Stimulated activated CD8-positive, alpha-beta memory T cell treated with anti-CD3 and anti-CD28 coated beads, Interleukin-15, amount 100 ng/mL, for 24 hours (primary cell): ENCODE measurements at regions not wholly inside any gene's neighbourhood (a gene's known extent, or its start where the extent isn't known, plus 50 kb on each side); places are given as distances from the start of the nearest gene placed in this dataset.
"Not testable (repeated sequence)": the region's sequence is repeated elsewhere in the genome, so short reads cannot be mapped to it uniquely, and the experiment has no call there.

Experiments used
- DNase-seq: peaks from one replicate; pipeline ENCODE4 v3.0.0-alpha.2; 2020; ENCODE audit warnings: low read depth

DNA sequence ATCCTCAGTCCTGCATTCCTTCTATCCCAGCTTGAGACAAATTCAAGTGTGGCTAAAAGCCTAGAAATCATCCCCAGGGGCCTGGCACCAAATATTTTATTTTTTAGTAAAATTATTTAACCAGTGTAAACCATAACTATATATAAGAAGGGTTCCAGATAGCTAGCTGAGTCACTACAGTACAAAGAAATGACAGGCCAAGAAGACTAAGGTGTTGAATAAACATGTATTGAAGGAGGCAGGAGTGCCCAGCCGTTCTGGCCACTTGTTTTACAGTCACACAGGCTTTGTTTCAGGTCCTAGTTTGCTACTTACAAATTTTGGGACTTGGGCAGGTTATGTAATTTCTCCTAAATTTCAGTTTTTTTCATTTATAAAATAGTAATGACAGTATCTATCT lies 225.9 kb upstream of the PITX2 start:
- DNase-seq, result no peak

DNA sequence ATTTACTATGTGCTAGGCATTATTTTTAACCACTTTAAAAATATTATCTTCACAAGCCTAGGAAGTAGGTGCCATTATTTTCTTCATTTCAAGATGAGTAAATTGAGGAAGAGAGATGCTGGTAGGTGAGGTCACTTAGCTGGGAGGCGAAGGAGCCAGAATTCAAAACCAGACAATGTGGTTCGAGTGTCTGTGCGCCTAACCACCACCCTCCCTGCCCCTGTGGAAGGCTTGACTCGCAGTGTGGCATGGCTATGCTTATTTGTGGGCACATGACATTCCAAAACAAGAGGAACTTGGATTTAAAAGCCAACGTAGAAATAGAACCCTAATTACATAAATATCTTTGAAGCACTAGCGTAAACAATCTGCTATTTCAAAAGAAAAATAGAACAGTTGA lies 226.6 kb upstream of the PITX2 start:
- no peak for DNase-seq

DNA sequence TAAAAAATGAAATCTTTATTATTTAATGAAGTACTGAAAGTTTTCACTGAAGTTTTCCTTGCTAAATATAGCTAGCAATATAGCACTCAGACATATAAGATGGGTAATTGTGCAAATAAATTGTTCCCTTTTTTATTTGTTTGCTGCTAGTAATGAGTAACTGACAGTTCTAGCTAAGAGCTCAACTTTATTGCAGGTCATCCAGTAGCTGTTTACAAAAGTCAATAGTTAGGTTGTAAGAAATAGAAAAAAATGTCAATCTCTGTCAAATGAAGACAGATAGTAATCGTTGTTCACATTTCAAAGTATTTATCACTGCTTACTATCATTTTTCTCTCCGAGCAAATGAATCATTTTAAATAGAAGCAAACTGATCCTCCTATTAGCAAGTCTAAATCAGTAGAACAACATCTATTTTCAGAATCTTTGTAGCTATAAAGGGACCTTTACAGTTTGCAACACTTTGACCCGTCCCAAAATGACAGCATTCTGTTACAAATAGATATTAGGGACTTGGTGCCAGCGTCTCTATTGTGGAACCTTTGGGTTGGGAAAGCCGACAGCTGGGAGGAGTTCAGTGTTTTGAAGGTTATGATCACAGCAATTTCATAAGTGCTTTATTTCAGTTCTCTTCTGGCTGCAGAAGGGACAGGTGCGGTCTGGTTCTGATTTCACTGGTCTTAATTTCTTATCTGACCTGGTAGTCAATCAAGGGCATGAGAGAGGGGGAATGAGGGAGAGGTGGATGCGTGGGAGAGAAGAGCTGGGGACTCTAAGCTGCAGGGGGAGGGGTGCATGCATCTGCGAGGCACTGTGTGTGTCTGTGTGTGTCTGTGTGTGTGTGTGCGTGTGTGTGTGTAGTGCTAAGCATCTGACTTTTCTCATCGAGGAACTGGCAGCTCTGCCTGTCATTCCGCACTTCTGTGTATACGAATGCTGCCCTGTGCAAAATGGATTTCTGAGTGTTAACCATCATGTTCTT lies 227.9 kb upstream of the PITX2 start:
- no peak for DNase-seq

DNA sequence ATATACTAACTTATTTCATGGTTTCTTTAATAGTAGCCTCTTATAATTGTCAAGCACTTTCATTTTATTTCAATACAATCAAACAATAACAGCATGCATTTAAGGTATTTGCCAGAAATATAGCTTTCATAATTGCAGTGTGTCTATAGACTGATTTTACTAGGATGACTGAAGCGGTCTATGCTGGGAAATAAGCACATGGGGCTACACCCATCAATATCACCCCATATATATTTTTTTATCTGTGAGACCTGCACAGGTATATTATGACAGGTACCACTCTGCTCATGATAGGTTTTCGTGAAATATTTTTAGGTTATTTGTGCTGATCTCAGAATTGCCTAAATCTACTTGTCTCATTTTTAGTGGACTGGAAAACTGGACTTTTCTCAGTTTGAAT lies 229.1 kb upstream of the PITX2 start:
- DNase-seq, result no peak

DNA sequence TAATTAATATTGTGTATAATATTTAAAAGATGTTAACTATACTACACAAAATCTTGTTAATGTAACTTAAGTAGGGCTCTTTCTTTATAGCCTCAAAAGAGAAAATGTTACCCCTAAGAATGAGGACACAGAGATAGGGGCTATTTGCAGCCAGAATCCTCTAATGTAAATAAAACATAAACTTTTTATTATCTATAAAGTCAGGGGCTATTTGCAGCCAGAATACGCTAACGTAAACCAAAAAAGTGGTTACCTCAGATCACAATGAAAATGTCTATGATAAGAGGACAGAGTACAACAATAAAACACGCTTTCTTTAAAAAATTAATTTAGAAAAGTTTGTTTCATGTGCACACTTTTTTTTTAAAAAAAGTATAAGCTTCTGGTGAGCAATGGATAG lies 229.9 kb upstream of the PITX2 start:
- no peak for DNase-seq

DNA sequence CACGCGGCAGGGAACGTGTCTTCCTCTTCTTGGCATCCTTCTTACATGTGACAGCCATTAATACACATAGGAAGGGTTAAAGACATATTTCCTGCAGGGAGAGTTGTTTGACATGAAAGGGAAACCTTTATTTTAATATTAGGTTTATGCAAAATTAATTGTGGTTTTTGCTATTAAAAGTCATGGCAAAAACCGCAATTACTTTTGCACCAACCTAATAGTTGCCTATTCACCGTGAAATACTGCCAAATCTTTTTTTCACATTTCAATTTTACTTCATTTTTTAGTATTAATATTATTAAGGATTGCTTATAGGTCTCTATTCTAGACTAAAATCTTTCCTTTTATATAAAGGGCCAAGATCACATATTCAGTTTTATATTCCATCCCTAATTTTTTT lies 230.4 kb upstream of the PITX2 start:
- no peak for DNase-seq

DNA sequence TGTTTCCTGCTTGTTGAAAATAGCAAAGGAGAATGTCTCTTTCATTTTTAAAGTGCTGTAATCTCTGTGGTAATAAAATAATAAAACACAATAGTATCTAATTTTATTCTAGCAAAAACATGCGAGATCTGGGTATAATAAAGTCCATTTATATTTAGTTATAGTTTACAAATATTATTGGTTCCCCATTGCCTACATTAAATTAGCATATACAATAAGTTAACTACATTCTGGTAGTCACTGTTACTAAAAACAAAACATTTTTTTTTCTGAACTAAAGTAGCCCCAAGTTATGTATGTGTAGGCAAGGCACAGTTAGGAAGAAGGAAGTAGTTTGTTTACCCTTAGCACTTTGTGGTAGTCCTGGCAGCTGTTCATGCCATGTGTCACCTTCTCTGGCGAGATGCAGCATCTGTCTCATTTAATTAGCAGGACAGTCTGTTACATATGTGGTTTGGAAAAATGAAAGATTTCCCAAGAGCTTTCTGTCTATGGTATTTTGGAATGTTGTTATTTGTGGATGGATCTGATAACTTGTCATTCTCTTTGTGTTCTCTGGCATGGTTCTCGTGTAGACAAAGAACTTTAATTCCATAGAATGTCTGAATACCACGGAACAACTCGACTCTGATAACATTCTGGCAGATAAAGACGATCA lies 231.3 kb upstream of the PITX2 start:
- no peak for DNase-seq

DNA sequence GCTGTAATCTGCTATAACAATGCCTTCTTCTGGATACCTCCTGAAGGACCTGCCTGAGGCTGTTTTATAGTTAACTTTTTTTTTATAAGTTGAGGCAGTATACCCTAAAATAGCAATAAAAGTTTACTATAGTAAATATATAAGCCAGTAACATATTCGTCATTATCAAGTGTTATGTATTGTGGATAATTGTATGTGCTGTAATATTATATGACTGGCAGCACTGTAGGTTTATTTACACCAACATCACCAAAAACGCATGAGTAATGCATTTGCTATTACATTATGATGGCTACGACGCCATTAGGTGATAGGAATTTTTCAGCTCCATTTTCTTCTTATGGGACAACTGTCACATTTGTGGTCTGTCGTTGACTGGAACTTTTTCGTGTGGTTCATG lies 237.2 kb upstream of the PITX2 start:
- DNase-seq, result no peak

DNA sequence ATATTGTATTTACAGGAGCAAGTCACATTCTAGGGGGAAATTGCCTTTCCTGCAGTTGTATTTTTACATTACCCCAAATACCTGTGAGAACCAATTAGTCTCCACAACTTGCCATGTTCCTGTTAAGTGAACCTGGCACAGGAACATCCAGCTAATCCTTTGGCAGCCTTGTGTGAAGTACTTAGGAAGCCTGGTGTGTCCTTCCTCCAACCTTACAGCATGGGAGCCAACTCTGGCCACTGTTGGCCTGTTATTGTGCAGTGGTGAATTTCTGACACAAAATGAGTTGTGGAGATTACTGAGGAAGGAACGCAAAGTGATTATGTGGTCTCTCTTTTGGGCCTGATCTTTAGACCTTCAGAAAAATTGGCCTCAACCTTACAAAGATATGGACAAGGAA lies 238.0 kb upstream of the PITX2 start:
- no peak for DNase-seq

DNA sequence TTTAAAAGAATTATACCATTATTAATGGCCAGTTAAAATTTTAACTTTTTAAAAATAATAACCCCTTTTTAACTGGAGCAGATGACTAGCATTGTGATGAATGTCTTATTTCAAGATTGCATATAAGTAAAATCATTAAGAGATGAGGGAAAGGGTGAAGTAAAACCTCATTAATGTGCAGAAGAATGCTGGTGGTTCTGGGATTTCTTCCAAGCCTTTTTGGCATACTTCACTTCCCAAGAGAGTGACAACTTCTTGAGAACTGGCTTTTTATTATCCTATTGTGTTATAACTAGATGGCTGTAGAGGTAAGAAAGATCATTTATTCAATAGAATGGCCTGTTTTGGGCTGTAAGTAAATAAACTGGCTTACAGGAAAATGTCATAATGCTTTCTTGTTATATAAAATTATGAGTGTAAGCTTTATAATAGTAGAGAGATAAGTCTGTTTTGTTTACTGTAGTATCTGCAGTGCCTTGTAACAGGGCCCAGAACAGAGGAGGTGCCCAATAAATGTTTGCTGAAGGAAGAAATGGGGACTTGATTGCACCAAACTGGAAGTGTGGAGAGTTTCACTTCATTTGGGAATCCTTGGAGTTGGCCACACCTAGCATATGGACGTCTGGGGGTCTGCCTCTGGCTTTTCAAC lies 242.9 kb upstream of the PITX2 start:
- DNase-seq, result no peak

DNA sequence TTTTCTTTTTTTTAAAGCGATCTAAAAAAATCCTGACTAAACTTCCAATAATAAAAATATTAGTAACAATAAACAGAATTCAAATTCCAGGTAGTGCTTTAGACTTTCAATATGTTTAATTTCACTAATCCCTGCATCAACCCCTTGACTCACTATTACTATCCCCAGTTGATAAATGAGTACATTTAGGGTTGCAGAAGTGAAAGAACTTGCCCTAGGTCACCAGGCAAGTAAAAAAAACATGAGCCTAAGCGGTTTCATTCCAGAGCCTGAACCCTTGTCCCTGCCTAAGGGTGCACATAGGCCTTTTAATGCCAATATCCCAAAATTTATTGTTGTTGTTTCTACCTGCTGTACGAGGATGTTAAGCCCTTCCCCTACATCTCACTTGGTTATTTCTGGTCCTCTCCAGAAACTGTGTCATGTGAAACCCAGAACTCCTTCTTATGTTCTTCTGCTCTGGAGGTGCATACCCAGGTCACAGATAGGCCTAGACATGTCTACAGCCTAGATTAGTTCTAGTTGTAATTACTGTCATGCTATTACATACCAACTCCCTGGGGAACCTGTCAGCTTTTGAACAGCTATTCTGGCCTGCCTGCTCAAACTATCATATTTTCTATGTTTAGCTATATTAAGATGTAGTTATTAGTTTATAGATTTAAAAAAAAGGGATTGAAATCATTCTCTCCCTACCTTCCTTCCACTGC lies 244.5 kb upstream of the PITX2 start:
- no peak for DNase-seq

DNA sequence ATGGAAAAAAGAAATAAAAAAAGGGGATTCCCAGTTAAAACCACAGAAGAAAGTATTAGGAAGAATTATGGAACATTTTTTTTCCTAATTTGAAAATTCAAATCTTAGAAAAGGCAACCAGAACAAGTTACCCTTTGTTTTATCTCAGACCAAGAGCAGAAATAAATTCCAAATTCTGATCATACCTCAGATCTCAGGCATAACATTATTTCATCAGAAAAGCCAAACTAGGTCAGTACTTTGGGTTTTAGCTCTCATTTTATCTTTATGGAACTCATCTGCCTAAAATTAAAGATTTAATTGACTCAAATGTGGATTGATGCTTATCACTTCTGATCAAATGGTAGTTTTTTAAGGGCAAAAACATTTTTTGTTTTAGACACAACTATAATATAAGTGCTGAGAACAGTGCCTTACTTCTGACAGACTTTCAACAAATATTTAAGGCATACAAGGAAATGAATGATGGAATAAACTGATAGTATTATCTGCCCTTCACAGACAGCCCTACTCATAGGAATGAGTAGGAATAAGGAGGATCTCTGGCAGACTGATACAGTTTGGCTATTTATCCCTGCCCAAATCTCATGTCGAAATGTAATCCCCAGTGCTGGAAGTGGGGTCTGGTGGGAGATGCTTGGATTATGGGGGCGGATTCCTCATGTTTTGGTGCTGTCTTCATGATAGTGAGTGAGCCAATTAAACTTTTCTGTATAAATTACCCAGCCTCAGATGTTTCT lies 245.3 kb upstream of the PITX2 start:
- no peak for DNase-seq

DNA sequence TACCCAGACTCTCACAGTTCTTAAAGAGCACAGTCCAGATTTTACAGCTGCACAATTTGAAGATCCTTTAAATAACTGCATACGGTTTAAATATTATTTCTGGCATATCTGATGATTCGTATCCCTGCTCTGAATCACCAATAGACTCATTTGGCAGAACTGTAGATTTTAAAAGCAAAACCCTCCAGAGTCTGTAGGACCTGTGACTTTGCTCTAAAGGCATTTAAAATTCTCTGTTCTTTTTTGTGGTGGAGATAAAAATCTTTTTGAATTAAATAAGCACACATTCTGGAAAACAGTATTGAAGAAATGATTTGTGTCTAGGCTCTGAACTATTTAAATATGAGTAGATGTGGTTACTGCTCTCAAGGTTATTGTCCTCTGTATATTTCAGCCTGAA lies 246.2 kb upstream of the PITX2 start:
- DNase-seq, result no peak

DNA sequence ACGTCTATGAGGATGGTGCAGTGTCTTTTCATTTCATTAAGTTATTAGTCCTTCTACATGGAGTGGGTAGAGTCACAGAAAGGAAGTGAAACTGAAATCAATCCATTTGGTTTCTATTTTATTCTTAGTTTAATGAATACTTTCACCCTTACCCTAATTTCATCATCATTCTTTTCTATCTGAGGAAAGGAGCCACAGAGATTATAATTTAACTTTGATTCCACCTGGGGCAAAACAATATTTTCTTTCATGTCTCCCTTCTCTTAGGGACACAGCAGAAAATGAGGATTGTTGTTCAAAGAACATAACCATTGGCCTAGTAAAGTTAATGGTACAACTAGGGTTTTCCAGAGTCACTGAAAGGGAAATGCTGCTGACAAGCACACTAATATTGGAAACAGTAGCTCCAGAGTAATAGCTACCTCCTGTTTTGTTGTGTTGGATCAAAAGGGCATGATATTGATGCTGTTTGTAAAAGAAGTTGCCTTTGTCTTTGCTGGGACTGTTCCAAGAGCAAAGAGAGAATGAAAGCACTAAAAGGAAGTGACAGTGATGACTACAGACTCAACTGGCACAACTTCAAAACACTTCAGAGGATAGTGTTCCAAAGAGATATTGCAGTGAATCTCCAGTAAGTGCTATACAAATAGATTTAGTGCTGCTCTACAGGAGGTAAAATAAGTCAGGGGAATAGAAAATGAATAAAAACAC lies 247.1 kb upstream of the PITX2 start:
- no peak for DNase-seq

DNA sequence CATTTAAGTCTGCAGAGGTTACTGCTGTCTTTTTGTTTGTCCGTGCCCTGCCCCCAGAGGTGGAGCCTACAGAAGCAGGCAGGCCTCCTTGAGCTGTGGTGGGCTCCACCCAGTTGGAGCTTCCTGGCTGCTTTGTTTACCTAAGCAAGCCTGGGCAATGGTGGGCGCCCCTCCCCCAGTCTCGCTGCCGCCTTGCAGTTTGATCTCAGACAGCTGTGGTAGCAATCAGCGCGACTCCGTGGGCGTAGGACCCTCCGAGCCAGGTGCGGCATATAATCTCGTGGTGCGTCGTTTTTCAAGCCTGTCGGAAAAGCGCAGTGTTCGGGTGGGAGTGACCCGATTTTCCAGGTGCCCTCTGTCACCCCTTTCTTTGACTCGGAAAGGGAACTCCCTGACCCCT lies 253.3 kb upstream of the PITX2 start:
- DNase-seq, result not testable (repeated sequence)

DNA sequence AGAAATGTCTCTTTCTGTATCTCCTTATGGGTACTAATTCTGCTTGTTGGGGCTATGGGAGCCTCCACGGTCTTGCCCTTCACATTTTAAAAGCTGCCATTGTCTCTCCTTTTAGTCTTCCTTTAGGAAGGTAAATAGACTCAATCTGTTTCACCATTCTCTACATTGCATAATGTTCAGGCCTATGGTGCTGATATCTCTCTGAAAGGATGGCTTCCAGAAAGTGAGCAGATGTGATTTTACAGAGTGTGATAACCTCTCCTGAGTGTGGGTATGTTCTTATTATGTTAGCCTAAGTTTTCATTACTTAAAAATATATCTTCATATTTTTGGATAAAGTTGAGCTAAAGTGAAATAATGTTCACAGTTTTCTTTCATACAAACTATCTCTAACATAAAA lies 254.0 kb upstream of the PITX2 start:
- DNase-seq, result no peak

DNA sequence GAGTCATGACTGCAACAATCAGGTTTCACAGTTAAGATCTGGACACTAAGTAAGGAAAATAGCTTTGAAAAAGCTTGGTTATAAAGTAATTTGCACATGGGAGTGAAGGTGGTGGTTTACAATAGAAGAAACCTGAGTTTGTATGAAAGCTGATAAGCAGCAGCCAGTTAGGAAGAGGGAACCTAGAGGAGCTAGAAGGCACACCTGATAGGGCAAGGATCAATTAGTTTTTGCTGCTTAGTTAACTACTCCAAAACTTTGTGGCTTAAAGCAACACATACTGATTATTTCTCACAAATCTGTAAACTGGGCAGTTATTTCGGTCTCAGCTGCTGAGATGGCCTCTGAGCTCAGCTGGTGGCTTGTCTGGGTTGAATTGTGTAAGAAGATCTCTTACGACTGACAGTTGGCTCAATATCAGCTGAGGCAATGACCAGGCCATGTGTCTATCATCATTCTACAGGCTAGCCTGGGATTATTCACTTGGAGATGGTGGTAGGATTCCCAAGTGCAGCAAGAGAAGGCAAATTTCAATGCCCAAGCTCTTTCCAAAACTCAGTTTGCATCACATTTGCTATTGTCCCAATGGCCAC lies 255.0 kb upstream of the PITX2 start:
- DNase-seq, result no peak

DNA sequence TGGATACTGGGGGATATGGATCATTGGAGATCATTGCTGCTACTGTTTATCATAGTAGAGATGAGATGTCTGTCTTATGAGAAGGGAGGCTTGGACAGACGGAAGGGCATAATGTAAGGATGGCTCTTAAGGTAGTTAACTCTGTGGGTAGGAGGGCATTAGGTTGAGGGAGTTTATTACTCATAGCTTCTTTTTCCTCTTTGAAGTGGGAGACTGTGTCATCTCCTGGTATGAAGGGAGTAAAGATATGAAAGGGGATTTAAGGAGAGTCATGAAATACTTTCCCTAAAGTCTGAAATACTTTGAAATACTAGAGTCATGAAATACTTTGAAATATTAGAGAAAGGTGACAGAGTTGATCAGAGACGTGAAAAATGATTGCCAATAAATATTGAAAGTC lies 255.5 kb upstream of the PITX2 start:
- no peak for DNase-seq

DNA sequence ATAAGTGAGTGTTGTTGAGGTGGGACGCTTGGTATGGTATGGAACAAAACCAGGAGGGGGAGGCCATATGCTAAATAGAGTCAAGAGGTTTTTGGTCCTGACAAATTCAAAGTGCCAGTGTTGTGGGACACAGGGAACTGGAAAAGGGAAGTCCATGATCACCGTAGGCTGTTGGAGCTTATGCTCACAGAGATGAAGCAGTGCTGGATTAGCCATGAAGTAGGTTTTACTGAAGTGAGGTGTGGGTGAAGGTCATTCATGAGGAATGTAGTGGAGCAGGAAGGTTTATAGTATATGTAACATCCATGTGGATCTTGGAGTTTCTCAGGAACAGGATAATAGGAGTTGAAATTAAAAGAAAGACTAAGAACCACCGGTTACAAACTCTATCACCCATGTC lies 256.1 kb upstream of the PITX2 start:
- DNase-seq, result no peak

DNA sequence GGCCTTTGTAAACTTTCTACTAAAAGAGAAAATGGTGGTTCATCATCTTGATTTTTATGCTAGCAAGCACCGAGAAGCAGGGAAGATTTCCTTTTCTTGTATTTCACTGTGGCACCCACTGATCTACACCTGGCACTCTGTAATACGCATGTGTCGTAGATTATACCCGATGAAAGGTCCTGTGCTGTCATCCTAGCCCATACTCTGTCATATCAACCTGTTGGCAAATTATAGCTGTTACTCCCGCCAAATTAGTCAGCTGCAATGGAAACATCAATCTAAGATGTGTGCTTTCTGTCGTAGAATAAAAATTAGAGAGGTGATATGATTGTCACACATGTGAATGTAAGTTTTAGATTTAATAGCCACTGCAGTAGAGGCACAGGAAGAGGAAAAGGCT lies 263.4 kb upstream of the PITX2 start:
- DNase-seq, result no peak

DNA sequence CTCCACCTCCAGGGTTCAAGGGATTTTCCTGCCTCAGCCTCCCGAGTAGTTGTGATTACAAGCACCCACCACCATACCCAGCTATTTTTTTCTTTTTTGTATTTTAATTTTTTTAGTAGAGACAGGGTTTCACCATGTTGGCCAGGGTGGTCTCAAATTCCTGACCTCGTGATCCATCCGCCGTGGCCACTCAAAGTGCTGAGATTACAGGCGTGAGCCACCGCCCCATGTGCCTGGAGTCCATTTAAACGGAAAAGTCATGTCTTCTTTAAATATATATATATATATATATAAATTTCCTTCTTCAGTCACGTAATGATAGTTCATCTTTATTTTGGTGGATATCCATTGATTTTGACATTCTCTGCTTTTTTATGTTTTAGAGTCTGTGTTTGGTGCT lies 264.0 kb upstream of the PITX2 start:
- no peak for DNase-seq
